ENCODE measurements at regions not wholly inside any gene's neighbourhood (a gene's known extent, or its start where the extent isn't known, plus 50 kb on each side); places are given as distances from the start of the nearest gene placed in this dataset.

DNA sequence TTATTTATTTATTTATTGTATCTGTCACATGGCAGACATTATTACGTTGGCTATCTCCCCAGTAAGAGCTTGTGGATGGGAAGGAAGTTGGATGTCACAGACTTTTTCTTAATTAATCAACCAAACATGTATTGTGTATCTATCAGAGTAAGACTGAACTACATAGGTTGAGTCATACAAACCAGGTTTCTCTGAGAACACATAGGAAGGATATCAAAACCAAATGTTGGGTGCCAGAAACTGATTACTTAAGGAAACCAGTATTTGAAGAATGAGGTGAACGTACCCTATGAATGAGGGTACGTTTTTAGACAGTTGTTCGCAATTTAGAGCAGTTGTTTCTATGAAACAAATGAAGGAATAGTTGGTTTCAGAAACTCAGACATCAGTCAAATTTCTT is 136.4 kb downstream of the SLC17A6 start:
- WGBS (ENCODE audit: extremely low coverage, insufficient coverage, low lambda C conversion rate), result no CpG with 5 or more reads among the region's 4 CpGs
- Histone ChIP-seq H3K23ac (ENCODE audit: low read length) (no peak overlapping the region), H2BK5ac (ENCODE audit: low read length) (no peak overlapping the region), H2AK5ac (ENCODE audit: low read length) (no peak overlapping the region), H3K18ac (ENCODE audit: low read length) (no peak overlapping the region), H3K56ac (ENCODE audit: low read length) (no peak overlapping the region), H2BK120ac (ENCODE audit: low read depth, low read length) (no peak overlapping the region), H4K8ac (ENCODE audit: low read depth, low read length) (no peak overlapping the region), H2BK15ac (replicated peaks; ENCODE audit: low read depth) (no peak overlapping the region), H3K36me3 (ENCODE audit: control insufficient read depth, insufficient read depth, low read length) (no peaks in the 10 kb centered on the region), H4K5ac (ENCODE audit: low read length) (no peak overlapping the region), H3K79me2 (ENCODE audit: control insufficient read depth, insufficient read depth, low read length) (no peaks in the 10 kb centered on the region), H3K4me1 (ENCODE audit: control insufficient read depth, low read depth, low read length) (no peaks in the 10 kb centered on the region), H3K79me1 (ENCODE audit: low read length) (no peaks in the 10 kb centered on the region), H3K4ac (ENCODE audit: low read depth, low read length) (no peak overlapping the region), H3K27me3 (ENCODE audit: insufficient read depth, low read length, poor library complexity) (no peaks in the 10 kb centered on the region), H3K9ac (ENCODE audit: low read length) (no peak overlapping the region), H3K27ac (ENCODE audit: low read depth, low read length) (no peak overlapping the region), H3K4me3 (ENCODE audit: low read length) (no peak overlapping the region), H3K4me2 (ENCODE audit: low read length) (no peak overlapping the region)
- DNase-seq, result no peak

DNA sequence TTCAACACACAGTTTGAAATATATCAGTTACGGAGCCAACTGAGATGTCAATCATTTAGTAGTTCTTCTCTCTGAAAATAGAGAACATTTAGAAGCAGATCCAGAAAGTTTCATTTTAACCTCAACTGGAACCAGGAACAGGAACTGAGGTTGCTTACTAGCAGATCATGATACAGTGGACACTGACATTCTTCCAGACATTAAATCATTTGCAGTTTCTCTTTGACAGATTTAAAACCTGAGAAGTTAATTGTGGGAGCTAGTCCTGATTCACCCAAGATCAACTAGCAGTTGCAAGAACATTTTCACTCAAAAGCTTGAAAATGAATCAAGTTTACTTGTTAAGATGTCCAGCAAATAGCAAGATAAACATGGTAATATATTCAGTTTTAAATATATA is 135.4 kb downstream of the SLC17A6 start:
- DNase-seq, result no peak
- Histone ChIP-seq H3K27me3 (ENCODE audit: insufficient read depth, low read length, poor library complexity) (no peaks in the 10 kb centered on the region), H3K4me1 (ENCODE audit: control insufficient read depth, low read depth, low read length) (no peaks in the 10 kb centered on the region), H4K5ac (ENCODE audit: low read length) (no peak overlapping the region), H3K4me2 (ENCODE audit: low read length) (no peak overlapping the region), H3K23ac (ENCODE audit: low read length) (no peak overlapping the region), H3K79me1 (ENCODE audit: low read length) (no peaks in the 10 kb centered on the region), H3K18ac (ENCODE audit: low read length) (no peak overlapping the region), H3K4me3 (ENCODE audit: low read length) (no peak overlapping the region), H3K36me3 (ENCODE audit: control insufficient read depth, insufficient read depth, low read length) (no peaks in the 10 kb centered on the region), H3K4ac (ENCODE audit: low read depth, low read length) (no peak overlapping the region), H3K9ac (ENCODE audit: low read length) (no peak overlapping the region), H2BK15ac (replicated peaks; ENCODE audit: low read depth) (no peak overlapping the region), H2BK120ac (ENCODE audit: low read depth, low read length) (no peak overlapping the region), H2BK5ac (ENCODE audit: low read length) (no peak overlapping the region), H3K79me2 (ENCODE audit: control insufficient read depth, insufficient read depth, low read length) (no peaks in the 10 kb centered on the region), H4K8ac (ENCODE audit: low read depth, low read length) (no peak overlapping the region), H2AK5ac (ENCODE audit: low read length) (no peak overlapping the region), H3K27ac (ENCODE audit: low read depth, low read length) (no peak overlapping the region), H3K56ac (ENCODE audit: low read length) (no peak overlapping the region)
- no CpG with 5 or more reads among the region's 1 CpG for WGBS (ENCODE audit: extremely low coverage, insufficient coverage, low lambda C conversion rate)

DNA sequence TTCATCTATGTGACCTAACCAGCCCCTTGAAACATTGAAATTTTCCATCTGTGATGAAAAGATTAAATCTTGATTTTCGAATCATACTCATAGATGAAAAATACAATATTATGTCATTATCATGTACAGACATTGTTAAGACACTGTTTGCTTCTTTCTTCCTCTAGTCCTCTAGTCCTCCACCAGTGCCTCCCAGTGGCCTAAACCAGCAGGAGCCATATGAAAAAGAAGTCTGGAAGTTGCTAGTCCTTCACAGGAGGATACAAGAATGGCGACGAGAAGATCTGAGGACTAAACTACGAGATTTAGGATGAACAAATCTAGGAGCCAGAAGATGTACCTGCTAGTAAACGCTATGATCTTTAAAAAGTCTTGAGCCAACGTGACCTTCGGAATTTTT is 134.1 kb downstream of the SLC17A6 start:
- H3K23ac ChIP-seq (ENCODE audit: low read length), result no peak overlapping the region
- no peak overlapping the region for H4K5ac ChIP-seq (ENCODE audit: low read length)
- H3K18ac ChIP-seq (ENCODE audit: low read length), result no peak overlapping the region
- H3K79me1 ChIP-seq (ENCODE audit: low read length), result no peaks in the 10 kb centered on the region
- no peaks in the 10 kb centered on the region for H3K27me3 ChIP-seq (ENCODE audit: insufficient read depth, low read length, poor library complexity)
- no peaks in the 10 kb centered on the region for H3K4me1 ChIP-seq (ENCODE audit: control insufficient read depth, low read depth, low read length)
- H3K36me3 ChIP-seq (ENCODE audit: control insufficient read depth, insufficient read depth, low read length), result no peaks in the 10 kb centered on the region
- H3K79me2 ChIP-seq (ENCODE audit: control insufficient read depth, insufficient read depth, low read length), result no peaks in the 10 kb centered on the region
- H3K4me2 ChIP-seq (ENCODE audit: low read length), result no peak overlapping the region
- no peak overlapping the region for H3K4ac ChIP-seq (ENCODE audit: low read depth, low read length)
- peak; percentile 57 for DNase-seq
- H2BK15ac ChIP-seq (replicated peaks; ENCODE audit: low read depth), result no peak overlapping the region
- H2AK5ac ChIP-seq (ENCODE audit: low read length), result no peak overlapping the region
- no peak overlapping the region for H3K27ac ChIP-seq (ENCODE audit: low read depth, low read length)
- no peak overlapping the region for H2BK120ac ChIP-seq (ENCODE audit: low read depth, low read length)
- no peak overlapping the region for H2BK5ac ChIP-seq (ENCODE audit: low read length)
- H3K9ac ChIP-seq (ENCODE audit: low read length), result no peak overlapping the region
- H3K56ac ChIP-seq (ENCODE audit: low read length), result no peak overlapping the region
- no CpG with 5 or more reads among the region's 7 CpGs for WGBS (ENCODE audit: extremely low coverage, insufficient coverage, low lambda C conversion rate)
- peak overlapping the region; percentile 13 for H4K8ac ChIP-seq (ENCODE audit: low read depth, low read length)
- H3K4me3 ChIP-seq (ENCODE audit: low read length), result no peak overlapping the region

GRCh38 chr11:22471385-22471784 is 133.2 kb downstream of the SLC17A6 start:
- Histone ChIP-seq H3K79me2 (ENCODE audit: control insufficient read depth, insufficient read depth, low read length) (no peaks in the 10 kb centered on the region), H3K23ac (ENCODE audit: low read length) (no peak overlapping the region), H4K8ac (ENCODE audit: low read depth, low read length) (no peak overlapping the region), H3K56ac (ENCODE audit: low read length) (no peak overlapping the region), H2AK5ac (ENCODE audit: low read length) (no peak overlapping the region), H3K79me1 (ENCODE audit: low read length) (no peaks in the 10 kb centered on the region), H3K18ac (ENCODE audit: low read length) (no peak overlapping the region), H3K27ac (ENCODE audit: low read depth, low read length) (no peak overlapping the region), H3K27me3 (ENCODE audit: insufficient read depth, low read length, poor library complexity) (no peaks in the 10 kb centered on the region), H3K9ac (ENCODE audit: low read length) (no peak overlapping the region), H3K4ac (ENCODE audit: low read depth, low read length) (no peak overlapping the region), H2BK5ac (ENCODE audit: low read length) (no peak overlapping the region), H2BK120ac (ENCODE audit: low read depth, low read length) (no peak overlapping the region), H3K4me1 (ENCODE audit: control insufficient read depth, low read depth, low read length) (no peaks in the 10 kb centered on the region), H4K5ac (ENCODE audit: low read length) (no peak overlapping the region), H2BK15ac (replicated peaks; ENCODE audit: low read depth) (no peak overlapping the region), H3K4me2 (ENCODE audit: low read length) (no peak overlapping the region), H3K36me3 (ENCODE audit: control insufficient read depth, insufficient read depth, low read length) (no peaks in the 10 kb centered on the region), H3K4me3 (ENCODE audit: low read length) (no peak overlapping the region)
- DNase-seq, result no peak
- WGBS (ENCODE audit: extremely low coverage, insufficient coverage, low lambda C conversion rate), result no CpG with 5 or more reads among the region's 2 CpGs

DNA sequence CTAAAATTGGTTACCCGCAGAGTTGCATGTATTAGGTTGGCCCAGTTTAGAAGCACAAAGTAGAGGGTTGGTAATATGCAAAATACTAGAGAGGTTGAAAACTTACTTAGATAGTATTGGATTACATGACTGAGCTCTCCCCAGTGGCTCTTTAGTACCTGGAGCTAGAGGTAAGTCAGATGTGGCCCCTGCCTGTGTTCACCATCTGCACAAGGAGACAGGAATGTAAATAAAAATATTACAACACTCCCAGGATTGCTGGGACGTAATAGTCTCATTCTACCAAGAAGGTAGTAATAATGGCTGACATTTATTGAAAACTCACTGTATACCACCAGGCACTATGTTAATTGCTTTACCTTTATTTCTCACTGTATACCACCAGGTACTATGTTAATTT is 129.6 kb downstream of the SLC17A6 start:
- no CpG with 5 or more reads among the region's 2 CpGs for WGBS (ENCODE audit: extremely low coverage, insufficient coverage, low lambda C conversion rate)
- H3K4me1 ChIP-seq (ENCODE audit: control insufficient read depth, low read depth, low read length), result no peaks in the 10 kb centered on the region

DNA sequence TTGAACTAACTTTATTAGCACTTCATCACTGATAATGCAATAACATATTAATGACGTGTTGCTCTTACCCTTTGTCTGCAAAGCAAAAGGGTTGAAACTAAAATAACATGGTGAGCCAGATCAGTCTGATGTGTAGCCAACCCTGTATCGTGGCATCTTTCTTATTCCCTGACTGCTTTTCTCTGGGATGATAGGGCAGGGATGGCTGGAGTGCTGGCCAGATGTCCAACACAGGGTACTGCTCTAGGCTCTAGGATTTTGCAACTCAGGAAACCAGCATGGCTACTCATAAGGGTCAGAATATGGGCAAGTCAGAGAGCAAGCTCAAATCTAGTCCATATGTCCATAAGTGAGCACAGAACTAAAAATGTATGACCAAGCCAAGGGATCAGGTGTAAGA is 129.1 kb downstream of the SLC17A6 start:
- Histone ChIP-seq H3K4ac (ENCODE audit: low read depth, low read length) (no peak overlapping the region), H3K79me2 (ENCODE audit: control insufficient read depth, insufficient read depth, low read length) (no peaks in the 10 kb centered on the region), H4K8ac (ENCODE audit: low read depth, low read length) (no peak overlapping the region), H3K56ac (ENCODE audit: low read length) (no peak overlapping the region), H2BK15ac (replicated peaks; ENCODE audit: low read depth) (no peak overlapping the region), H3K9ac (ENCODE audit: low read length) (no peak overlapping the region), H3K4me1 (ENCODE audit: control insufficient read depth, low read depth, low read length) (no peaks in the 10 kb centered on the region), H3K23ac (ENCODE audit: low read length) (no peak overlapping the region), H3K27ac (ENCODE audit: low read depth, low read length) (no peak overlapping the region), H3K4me3 (ENCODE audit: low read length) (no peak overlapping the region), H3K36me3 (ENCODE audit: control insufficient read depth, insufficient read depth, low read length) (no peaks in the 10 kb centered on the region), H3K4me2 (ENCODE audit: low read length) (no peak overlapping the region), H3K27me3 (ENCODE audit: insufficient read depth, low read length, poor library complexity) (no peaks in the 10 kb centered on the region), H4K5ac (ENCODE audit: low read length) (no peak overlapping the region), H3K18ac (ENCODE audit: low read length) (no peak overlapping the region), H3K79me1 (ENCODE audit: low read length) (no peaks in the 10 kb centered on the region), H2BK5ac (ENCODE audit: low read length) (no peak overlapping the region), H2BK120ac (ENCODE audit: low read depth, low read length) (no peak overlapping the region), H2AK5ac (ENCODE audit: low read length) (no peak overlapping the region)
- WGBS (ENCODE audit: extremely low coverage, insufficient coverage, low lambda C conversion rate), result no CpG with 5 or more reads among the region's 2 CpGs
- no peak for DNase-seq

More for the DNA sequence above, 129.6 kb downstream of the SLC17A6 start:
- no peak overlapping the region for H2AK5ac ChIP-seq (ENCODE audit: low read length)
- H3K27ac ChIP-seq (ENCODE audit: low read depth, low read length), result no peak overlapping the region
- H3K9ac ChIP-seq (ENCODE audit: low read length), result no peak overlapping the region
- no peak overlapping the region for H3K56ac ChIP-seq (ENCODE audit: low read length)
- DNase-seq, result no peak
- H2BK5ac ChIP-seq (ENCODE audit: low read length), result no peak overlapping the region
- no peak overlapping the region for H2BK120ac ChIP-seq (ENCODE audit: low read depth, low read length)
- no peaks in the 10 kb centered on the region for H3K79me2 ChIP-seq (ENCODE audit: control insufficient read depth, insufficient read depth, low read length)
- H3K23ac ChIP-seq (ENCODE audit: low read length), result no peak overlapping the region
- H2BK15ac ChIP-seq (replicated peaks; ENCODE audit: low read depth), result no peak overlapping the region
- no peak overlapping the region for H3K4ac ChIP-seq (ENCODE audit: low read depth, low read length)
- H3K18ac ChIP-seq (ENCODE audit: low read length), result no peak overlapping the region
- H3K79me1 ChIP-seq (ENCODE audit: low read length), result no peaks in the 10 kb centered on the region
- H4K5ac ChIP-seq (ENCODE audit: low read length), result no peak overlapping the region
- no peaks in the 10 kb centered on the region for H3K27me3 ChIP-seq (ENCODE audit: insufficient read depth, low read length, poor library complexity)
- no peak overlapping the region for H3K4me3 ChIP-seq (ENCODE audit: low read length)
- H3K36me3 ChIP-seq (ENCODE audit: control insufficient read depth, insufficient read depth, low read length), result no peaks in the 10 kb centered on the region
- no peak overlapping the region for H4K8ac ChIP-seq (ENCODE audit: low read depth, low read length)
- H3K4me2 ChIP-seq (ENCODE audit: low read length), result no peak overlapping the region
